Activated CD4-positive, alpha-beta T cell treated with anti-CD3 and anti-CD28 coated beads, Interleukin-2, amount 50 U/mL, for 48 hours (primary cell): ENCODE measurements at regions not wholly inside any gene's neighbourhood (a gene's known extent, or its start where the extent isn't known, plus 50 kb on each side); places are given as distances from the start of the nearest gene placed in this dataset.
"Not testable (repeated sequence)": the region's sequence is repeated elsewhere in the genome, so short reads cannot be mapped to it uniquely, and the experiment has no call there.

Source experiments
- DNase-seq, 2 experiments: peaks; one replicate each; pipeline ENCODE4 v3.0.0-alpha.2; 2020

DNA sequence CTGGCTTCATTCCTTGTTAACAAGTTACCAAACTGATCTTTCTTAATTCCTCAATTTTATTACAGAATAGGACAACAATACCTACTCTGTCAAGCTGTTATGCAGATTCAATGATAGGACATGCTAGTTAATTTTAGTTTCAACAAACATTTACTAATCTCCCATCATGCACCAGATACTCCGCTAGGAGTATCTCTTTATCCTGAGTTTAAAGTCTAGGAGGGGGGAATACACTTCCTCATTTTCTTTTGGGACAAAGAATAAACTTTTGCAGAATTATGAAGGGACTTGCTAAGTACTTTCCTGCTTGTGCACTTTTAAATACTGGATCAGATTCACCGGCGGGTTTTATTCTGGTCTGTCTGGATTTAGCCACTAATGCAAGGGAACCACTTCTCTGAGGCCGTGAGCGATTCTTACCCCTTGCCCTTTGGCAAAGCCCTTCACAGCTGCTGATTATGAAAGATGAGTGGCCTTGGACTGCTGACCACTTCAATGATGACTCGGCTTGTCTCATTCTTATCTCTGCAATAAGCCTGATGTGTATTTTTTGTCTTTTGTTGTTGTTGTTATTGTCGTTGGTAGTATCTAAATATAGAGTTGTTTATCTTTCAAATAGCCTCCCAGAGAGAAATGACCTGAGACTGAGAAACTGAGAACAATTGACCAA, 73.9 kb downstream of the RMI1 start:
- no peak for DNase-seq

- DNase-seq = no peak
These were observed 77.1 kb downstream of the RMI1 start for GRCh38 chr9:84057662-84058061.

DNA sequence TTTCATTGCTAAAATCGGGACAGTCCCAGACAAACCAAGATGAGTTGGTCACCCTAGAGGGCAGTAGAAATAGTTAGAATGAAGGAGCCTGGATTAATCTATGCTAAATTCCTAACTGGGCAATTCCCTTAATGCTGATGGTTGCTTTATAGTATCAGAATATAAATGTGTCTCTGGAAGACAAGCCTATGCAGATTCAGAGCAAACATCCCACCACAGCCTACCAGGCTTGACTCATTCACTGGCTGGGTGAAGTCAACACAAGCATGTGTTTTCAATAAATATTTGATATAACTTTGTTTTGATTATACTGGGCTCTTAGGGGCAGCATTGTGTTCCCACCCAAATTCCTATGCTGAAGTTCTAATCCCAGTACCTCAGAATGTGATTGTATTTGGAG, 79.3 kb downstream of the RMI1 start:
- DNase-seq = no peak

GRCh38 chr9:84061613-84062193, 81.1 kb downstream of the RMI1 start:
- DNase-seq = no peak

- DNase-seq = no peak
These were observed 81.9 kb downstream of the RMI1 start for GRCh38 chr9:84062538-84062937.

GRCh38 chr9:84067821-84068220, 87.2 kb downstream of the RMI1 start:
- DNase-seq = no peak

- no peak for DNase-seq
These were observed 88.3 kb downstream of the RMI1 start for GRCh38 chr9:84068872-84069271.

DNA sequence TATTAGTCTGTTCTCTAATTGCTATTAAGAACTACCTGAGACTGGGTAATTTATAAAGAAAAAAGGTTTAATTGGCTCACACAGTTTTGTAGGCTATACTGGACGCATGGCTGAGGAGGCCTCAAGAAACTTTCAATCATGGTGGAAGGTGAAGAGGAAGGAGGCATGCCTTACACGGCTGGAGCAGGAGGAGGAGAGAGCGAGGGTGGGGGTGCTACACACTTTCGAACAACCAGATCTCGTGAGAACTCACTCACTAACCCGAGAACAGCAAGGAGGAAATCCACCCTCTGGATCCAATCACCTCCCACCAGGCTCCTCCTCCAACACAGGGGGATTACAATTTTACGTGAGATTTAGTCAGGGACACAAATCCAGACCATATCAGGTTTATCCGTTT, 90.0 kb downstream of the RMI1 start:
- no peak for DNase-seq

- no peak for DNase-seq
These were observed 92.1 kb downstream of the RMI1 start for GRCh38 chr9:84072621-84073180.

- no peak for DNase-seq
These were observed 94.4 kb downstream of the RMI1 start for GRCh38 chr9:84075004-84075403.

GRCh38 chr9:84076384-84076783, 95.8 kb downstream of the RMI1 start:
- DNase-seq = no peak

- DNase-seq = not testable (repeated sequence)
These were observed 97.2 kb downstream of the RMI1 start for GRCh38 chr9:84077816-84078215.

- DNase-seq = no peak
These were observed 99.4 kb downstream of the RMI1 start for GRCh38 chr9:84079994-84080393.

- no peak for DNase-seq
These were observed 121.5 kb downstream of the RMI1 start for GRCh38 chr9:84101964-84102632.

- no peak for DNase-seq
These were observed 123.2 kb downstream of the RMI1 start for GRCh38 chr9:84103651-84104377.

DNA sequence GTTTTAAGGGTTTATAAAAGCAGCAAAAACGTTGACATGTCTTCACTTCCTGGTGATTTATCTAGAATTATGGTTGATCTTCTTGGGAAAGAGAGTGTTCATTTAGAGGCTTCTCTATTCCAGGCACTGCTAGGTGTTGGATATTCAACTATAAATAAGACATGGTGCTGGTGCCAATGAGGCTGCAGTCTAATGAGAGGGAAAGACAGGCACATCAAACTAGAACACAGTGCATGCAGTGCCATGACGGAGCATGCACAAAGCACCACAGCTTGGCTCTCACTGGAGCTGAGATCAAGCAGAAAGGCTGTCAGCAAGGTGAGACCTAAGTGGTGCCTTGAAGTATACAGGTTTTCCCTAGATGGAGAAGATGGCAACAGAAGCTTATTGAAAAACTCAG, 126.5 kb downstream of the RMI1 start:
- DNase-seq = no peak

- no peak for DNase-seq
These were observed 127.4 kb downstream of the RMI1 start for GRCh38 chr9:84107995-84108394.

DNA sequence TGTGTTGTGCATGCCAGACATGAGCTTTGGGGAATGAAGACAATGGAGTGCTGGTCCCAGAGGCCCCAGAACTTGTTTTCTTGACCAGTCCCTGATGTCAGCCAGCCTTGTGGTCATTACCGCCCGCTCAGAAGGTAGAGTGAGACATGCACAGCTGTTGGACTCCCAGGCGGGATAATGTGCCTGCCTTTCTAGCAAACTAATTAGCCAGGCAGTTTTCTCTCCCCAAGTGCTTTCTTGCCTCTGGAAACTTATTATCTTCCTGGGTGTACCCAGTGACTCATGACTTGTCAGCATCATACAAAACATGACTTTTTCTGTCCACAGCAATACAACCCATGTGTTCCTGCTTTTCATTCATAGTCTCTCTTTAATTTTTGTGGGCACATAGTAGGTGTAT, 131.1 kb downstream of the RMI1 start:
- DNase-seq = no peak

DNA sequence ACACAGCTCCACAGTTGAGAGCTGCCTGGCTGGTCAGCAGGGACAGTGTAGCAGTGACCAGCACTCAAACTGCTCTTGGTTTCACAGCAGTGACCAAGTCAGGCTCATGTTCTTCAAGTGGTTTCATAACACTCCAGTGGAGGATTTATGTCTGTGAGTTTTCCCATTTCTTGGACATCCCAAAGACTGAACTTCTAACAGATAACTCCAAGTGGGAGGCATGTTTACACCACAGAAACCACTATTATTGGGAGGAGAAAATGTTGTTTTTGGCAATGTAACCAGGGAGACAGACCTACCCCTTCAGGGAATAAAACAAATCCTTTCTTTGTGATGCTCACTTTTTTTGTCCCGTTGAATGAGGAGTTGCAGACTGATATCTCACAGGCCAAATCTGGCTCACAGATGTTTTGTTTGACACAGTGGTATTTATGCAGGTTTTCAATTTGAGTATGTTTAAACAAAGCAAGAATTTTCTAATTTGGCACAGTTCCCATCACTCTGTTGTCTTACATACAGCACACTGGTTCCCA, 141.5 kb downstream of the RMI1 start:
- no peak for DNase-seq

DNA sequence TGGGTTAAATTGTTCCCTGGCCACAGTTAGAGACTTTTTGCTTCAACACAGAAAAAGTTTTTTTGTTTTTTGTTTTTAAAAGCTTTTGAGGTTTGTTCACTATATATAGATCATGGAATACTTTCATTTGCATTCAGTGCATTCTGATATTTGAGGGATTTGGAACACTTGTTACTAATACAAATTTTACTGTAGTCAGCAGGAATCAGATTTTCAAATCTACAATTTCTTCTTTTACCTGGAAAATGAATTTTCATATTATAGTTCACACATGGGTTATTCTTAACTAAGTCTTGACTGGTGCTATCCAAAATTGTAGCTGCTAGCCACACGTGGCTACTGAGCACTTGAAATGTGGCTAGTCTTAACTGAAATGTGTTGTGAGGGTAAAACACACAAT, 142.0 kb downstream of the RMI1 start:
- DNase-seq = no peak

DNA sequence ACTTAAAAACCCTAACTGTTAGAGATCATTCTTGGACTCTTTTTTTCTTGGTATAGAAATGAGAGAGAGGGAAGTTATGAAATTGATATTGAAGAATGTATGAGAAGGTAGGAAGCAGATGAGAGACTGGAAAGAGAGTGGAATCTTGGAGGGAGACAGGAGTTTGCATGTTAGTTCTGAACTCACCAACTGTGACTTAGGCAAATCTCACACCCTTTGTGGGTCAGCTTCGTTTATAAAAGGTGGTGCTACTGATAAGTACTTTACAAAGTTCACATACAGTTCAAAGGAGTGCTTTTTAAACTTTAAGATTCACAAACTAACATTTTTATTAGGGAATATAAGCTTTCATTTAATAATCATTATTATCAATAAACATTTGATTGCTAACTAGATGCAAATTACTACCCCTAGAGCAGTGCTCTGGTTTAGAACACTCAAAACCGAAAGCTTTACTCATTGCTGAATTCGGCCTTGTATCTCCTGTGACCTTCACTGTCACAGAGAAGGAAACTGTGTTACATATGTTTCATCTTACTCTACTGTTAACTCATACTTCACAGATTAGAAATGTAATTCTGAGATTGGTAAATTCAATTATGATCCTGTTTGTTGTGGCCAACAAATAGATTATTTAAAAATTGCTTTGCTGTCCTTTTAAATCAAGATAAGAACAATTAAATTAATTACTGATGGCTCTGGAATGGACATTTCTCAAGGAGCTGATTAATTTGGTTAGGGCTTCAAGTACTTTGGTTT, 143.2 kb downstream of the RMI1 start:
- no peak for DNase-seq

DNA sequence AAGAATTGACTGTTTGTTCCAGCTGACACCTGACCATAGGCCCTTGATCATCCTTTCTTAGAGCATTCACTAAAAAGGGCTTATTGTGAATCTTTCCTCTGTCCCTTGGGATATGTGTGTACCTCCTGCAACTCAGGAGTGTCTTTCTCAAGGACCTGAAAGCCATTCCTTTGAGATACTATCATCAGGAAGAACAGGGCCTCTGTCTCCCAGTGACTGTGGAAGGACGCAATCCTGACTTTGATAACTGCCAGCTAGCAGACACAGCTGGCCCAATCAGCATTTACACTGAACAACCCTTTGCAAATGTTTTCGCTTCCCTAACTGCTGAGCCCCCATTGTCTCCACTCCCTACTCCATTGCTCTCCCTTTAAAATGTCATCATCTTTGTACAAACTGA, 144.4 kb downstream of the RMI1 start:
- DNase-seq = no peak
